OCI-LY1 (cell line): ENCODE measurements at regions not wholly inside any gene's neighbourhood (a gene's known extent, or its start where the extent isn't known, plus 50 kb on each side); places are given as distances from the start of the nearest gene placed in this dataset.

Experiments
- H2AFZ ChIP-seq: fragments of 200-600 bp; sonication (generic), shearing (Covaris generic); 2 replicates; pipeline ENCODE4 v1.6.0; 2014; ENCODE audit warnings: antibody characterized with exemption, mild to moderate bottlenecking, low read length
- H3F3A ChIP-seq: fragments of 200-600 bp; sonication (generic), shearing (Covaris generic); 2 replicates; pipeline ENCODE4 v1.6.0; 2014; ENCODE audit warnings: mild to moderate bottlenecking, antibody characterized with exemption, low read length, moderate library complexity; ENCODE audit not compliant: insufficient read depth
- H3K27ac ChIP-seq: fragments of 200-600 bp; sonication (generic); 2 replicates; pipeline ENCODE4 v1.5.1; 2014; ENCODE audit warnings: low read length, mixed run types, mild to moderate bottlenecking, low read depth; ENCODE audit not compliant: poor library complexity, severe bottlenecking
- H3K27me3 ChIP-seq: fragments of 200-600 bp; sonication (generic); 2 replicates; pipeline ENCODE4 v1.6.0; 2014; ENCODE audit warnings: antibody characterized with exemption, mild to moderate bottlenecking, low read length, moderate library complexity; ENCODE audit not compliant: insufficient read depth
- H3K36me3 ChIP-seq: fragments of 200-600 bp; sonication (generic); 2 replicates; pipeline ENCODE4 v1.6.1; 2014; ENCODE audit warnings: mild to moderate bottlenecking, antibody characterized with exemption, low read length, moderate library complexity, mixed read lengths; ENCODE audit not compliant: insufficient read depth
- H3K4me1 ChIP-seq: fragments of 200-600 bp; sonication (generic); 2 replicates; pipeline ENCODE4 v1.5.1; 2014; ENCODE audit warnings: mild to moderate bottlenecking, low read length, moderate library complexity; ENCODE audit not compliant: insufficient read depth, severe bottlenecking
- H3K4me2 ChIP-seq: fragments of 200-600 bp; sonication (generic), shearing (Covaris generic); 2 replicates; pipeline ENCODE4 v1.6.1; 2014; ENCODE audit warnings: low read length
- H3K4me3 ChIP-seq: fragments of 200-600 bp; sonication (generic); 2 replicates; pipeline ENCODE4 v1.5.1; 2014; ENCODE audit warnings: low read length, low read depth, mild to moderate bottlenecking, mixed read lengths; ENCODE audit not compliant: poor library complexity, severe bottlenecking
- H3K79me2 ChIP-seq: fragments of 200-600 bp; shearing (Covaris generic); 2 replicates; pipeline ENCODE4 v1.6.1; 2016; ENCODE audit warnings: mixed run types, low read length, mixed read lengths; ENCODE audit not compliant: insufficient read depth
- H3K9ac ChIP-seq: fragments of 200-600 bp; sonication (generic), shearing (Covaris generic); 2 replicates; pipeline ENCODE4 v1.6.1; 2014; ENCODE audit warnings: mild to moderate bottlenecking, low read length, mixed read lengths
- H3K9me2 ChIP-seq: fragments of 200-600 bp; sonication (generic), shearing (Covaris generic); 2 replicates; pipeline ENCODE4 v1.6.1; 2014; ENCODE audit warnings: low read depth, mild to moderate bottlenecking, low read length, mixed read lengths
- H3K9me3 ChIP-seq: fragments of 200-600 bp; shearing (Covaris generic); 2 replicates; pipeline ENCODE4 v1.6.1; 2014; ENCODE audit warnings: low read length, mixed read lengths
- H4K20me1 ChIP-seq: fragments of 200-600 bp; sonication (generic), shearing (Covaris generic); 2 replicates; pipeline ENCODE4 v1.6.0; 2016; ENCODE audit warnings: mild to moderate bottlenecking, low read length; ENCODE audit not compliant: insufficient read depth
- EZH2 ChIP-seq: fragments of 200-600 bp; sonication (generic), shearing (Covaris generic); IDR thresholded peaks from 2 replicates; pipeline ENCODE4 v1.8.0; 2017; ENCODE audit warnings: borderline replicate concordance, mixed run types, mild to moderate bottlenecking, antibody characterized with exemption, low read length, moderate library complexity, mixed read lengths
- TF ChIP-seq, protein P1 (sequence below): fragments of 200-600 bp; sonication (generic), shearing (Covaris generic); IDR thresholded peaks from 2 replicates; pipeline ENCODE4 v1.5.1; 2017; ENCODE audit warnings: mild to moderate bottlenecking, antibody characterized with exemption, low read length, moderate library complexity, mixed read lengths

GRCh38 chr18:32588191-32588590 is 117.5 kb upstream of the GAREM1 start:
- H3K36me3 ChIP-seq = no peaks in the 10 kb centered on the region
- no peak overlapping the region for H2AFZ ChIP-seq
- no peaks in the 10 kb centered on the region for H3F3A ChIP-seq
- no peaks in the 10 kb centered on the region for H3K4me1 ChIP-seq
- H3K9me3 ChIP-seq = no peaks in the 10 kb centered on the region
- H3K9ac ChIP-seq = no peak overlapping the region
- no peak overlapping the region for H3K27ac ChIP-seq
- no peaks in the 10 kb centered on the region for H3K79me2 ChIP-seq
- no peak overlapping the region for H3K4me3 ChIP-seq
- H3K27me3 ChIP-seq = no peaks in the 10 kb centered on the region
- TF ChIP-seq, protein P1, sequence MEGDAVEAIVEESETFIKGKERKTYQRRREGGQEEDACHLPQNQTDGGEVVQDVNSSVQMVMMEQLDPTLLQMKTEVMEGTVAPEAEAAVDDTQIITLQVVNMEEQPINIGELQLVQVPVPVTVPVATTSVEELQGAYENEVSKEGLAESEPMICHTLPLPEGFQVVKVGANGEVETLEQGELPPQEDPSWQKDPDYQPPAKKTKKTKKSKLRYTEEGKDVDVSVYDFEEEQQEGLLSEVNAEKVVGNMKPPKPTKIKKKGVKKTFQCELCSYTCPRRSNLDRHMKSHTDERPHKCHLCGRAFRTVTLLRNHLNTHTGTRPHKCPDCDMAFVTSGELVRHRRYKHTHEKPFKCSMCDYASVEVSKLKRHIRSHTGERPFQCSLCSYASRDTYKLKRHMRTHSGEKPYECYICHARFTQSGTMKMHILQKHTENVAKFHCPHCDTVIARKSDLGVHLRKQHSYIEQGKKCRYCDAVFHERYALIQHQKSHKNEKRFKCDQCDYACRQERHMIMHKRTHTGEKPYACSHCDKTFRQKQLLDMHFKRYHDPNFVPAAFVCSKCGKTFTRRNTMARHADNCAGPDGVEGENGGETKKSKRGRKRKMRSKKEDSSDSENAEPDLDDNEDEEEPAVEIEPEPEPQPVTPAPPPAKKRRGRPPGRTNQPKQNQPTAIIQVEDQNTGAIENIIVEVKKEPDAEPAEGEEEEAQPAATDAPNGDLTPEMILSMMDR = no peak
- TF ChIP-seq EZH2 = no peak
- no peaks in the 10 kb centered on the region for H3K9me2 ChIP-seq
- no peaks in the 10 kb centered on the region for H4K20me1 ChIP-seq
- H3K4me2 ChIP-seq = no peak overlapping the region

GRCh38 chr18:32583431-32583830 is 112.7 kb upstream of the GAREM1 start:
- Histone ChIP-seq H3K9ac (no peak overlapping the region), H3K9me3 (no peaks in the 10 kb centered on the region), H3K27me3 (no peaks in the 10 kb centered on the region), H2AFZ (no peak overlapping the region), H3F3A (no peaks in the 10 kb centered on the region), H3K27ac (no peak overlapping the region), H3K36me3 (no peaks in the 10 kb centered on the region), H3K9me2 (no peaks in the 10 kb centered on the region), H4K20me1 (no peaks in the 10 kb centered on the region), H3K79me2 (no peaks in the 10 kb centered on the region), H3K4me3 (no peak overlapping the region), H3K4me2 (no peak overlapping the region), H3K4me1 (no peaks in the 10 kb centered on the region)
- TF ChIP-seq EZH2 = no peak

GRCh38 chr18:32582455-32582854 is 111.8 kb upstream of the GAREM1 start:
- no peak overlapping the region for H3K4me2 ChIP-seq
- no peaks in the 10 kb centered on the region for H3F3A ChIP-seq
- H3K27me3 ChIP-seq = no peaks in the 10 kb centered on the region
- no peaks in the 10 kb centered on the region for H3K79me2 ChIP-seq
- no peak overlapping the region for H3K4me3 ChIP-seq
- H3K27ac ChIP-seq = no peak overlapping the region
- H3K4me1 ChIP-seq = no peaks in the 10 kb centered on the region
- TF ChIP-seq, protein P1 = no peak
- no peak for TF ChIP-seq EZH2
- H3K9me3 ChIP-seq = no peaks in the 10 kb centered on the region
- H3K9ac ChIP-seq = no peak overlapping the region
- H4K20me1 ChIP-seq = no peaks in the 10 kb centered on the region
- H2AFZ ChIP-seq = no peak overlapping the region
- no peaks in the 10 kb centered on the region for H3K36me3 ChIP-seq
- no peaks in the 10 kb centered on the region for H3K9me2 ChIP-seq

GRCh38 chr18:32577561-32577960 is 106.9 kb upstream of the GAREM1 start:
- Histone ChIP-seq H3F3A (no peaks in the 10 kb centered on the region), H3K27me3 (peaks cover 6% of the 10 kb centered on the region), H3K36me3 (no peaks in the 10 kb centered on the region), H3K27ac (no peak overlapping the region), H4K20me1 (no peaks in the 10 kb centered on the region), H3K79me2 (no peaks in the 10 kb centered on the region), H3K9ac (no peak overlapping the region), H3K4me1 (no peaks in the 10 kb centered on the region), H2AFZ (no peak overlapping the region), H3K9me3 (no peaks in the 10 kb centered on the region), H3K4me3 (no peak overlapping the region), H3K4me2 (no peak overlapping the region), H3K9me2 (no peaks in the 10 kb centered on the region)
- TF ChIP-seq EZH2 = no peak
- TF ChIP-seq, protein P1 = no peak
